ENCODE measurements at regions not wholly inside any gene's neighbourhood (a gene's known extent, or its start where the extent isn't known, plus 50 kb on each side); places are given as distances from the start of the nearest gene placed in this dataset.
"Not testable (repeated sequence)": the region's sequence is repeated elsewhere in the genome, so short reads cannot be mapped to it uniquely, and the experiment has no call there.

DNA sequence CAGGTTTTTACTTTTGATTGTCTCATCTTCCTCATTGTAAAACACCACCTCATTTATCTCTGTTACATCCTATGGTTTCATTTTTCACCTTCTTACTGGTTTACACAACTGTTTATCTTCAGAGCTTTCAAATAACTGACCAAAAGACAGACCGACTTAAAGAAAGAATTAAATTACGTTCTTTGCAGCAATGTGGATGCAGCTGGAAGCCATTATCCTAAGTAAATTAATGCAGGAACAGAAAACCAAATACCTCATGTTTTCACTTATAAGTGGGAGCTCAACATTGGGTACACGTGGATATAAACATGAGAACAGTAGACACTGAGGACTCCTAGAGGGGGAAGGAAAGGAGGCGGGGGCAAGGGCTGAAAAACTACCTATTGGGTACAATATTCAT, 729.0 kb upstream of the USP15 start:
- no peak for DNase-seq

DNA sequence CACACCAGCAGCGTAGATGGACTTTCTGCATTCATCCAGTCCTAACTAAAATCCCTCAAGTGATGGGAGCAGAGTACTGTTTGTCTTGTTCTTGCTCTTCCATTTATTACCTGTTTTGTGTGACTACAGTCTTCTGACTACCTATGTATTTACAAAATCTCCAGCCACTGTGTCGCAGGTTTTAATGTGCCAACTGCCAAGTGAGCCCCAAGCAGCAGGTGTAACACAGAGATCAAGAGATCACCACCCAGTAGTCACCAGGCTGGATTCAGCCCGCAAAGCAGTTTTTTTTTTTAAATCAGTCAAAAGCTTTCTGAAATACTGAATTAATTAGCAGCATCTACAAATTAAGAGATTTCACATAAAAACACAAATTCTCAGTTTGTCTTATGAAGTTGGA, 724.1 kb upstream of the USP15 start:
- DNase-seq = no peak

DNA sequence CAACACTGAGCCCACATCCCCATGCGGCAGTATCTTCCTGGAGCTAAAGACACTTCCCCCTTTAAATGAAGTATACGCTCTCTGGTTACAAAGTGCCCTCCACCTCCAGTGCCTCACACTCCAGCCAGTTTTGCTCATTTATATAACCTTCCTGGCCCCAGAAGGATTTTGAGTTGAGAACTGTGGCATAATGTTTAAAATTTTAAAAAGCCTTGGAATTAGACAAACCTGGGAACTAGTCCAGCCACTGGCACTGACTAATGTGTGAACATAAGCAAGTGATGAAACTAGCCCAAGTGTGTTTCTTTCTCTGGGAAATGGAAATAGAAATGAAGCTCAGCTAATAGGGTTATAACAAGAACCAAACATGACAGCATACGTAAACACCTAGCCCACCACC, 723.7 kb upstream of the USP15 start:
- no peak for DNase-seq

DNA sequence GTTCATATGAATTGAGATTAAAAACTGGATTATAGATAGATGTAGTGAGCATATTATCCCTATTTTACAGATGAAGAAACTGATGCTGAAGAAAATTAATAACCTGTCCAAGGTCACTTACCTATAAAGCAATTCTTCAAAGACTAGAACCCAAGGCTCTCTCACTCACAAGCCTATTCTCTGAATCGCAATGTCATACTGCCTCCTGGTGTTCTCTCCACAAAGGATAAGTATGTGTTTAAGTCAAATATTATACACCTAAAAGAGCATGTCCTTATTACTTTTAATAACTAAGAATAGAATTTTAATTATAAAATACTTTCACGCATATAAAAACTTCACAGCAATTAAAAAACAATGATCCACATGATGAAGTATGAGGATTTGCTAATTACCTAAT, 721.3 kb upstream of the USP15 start:
- DNase-seq = no peak

DNA sequence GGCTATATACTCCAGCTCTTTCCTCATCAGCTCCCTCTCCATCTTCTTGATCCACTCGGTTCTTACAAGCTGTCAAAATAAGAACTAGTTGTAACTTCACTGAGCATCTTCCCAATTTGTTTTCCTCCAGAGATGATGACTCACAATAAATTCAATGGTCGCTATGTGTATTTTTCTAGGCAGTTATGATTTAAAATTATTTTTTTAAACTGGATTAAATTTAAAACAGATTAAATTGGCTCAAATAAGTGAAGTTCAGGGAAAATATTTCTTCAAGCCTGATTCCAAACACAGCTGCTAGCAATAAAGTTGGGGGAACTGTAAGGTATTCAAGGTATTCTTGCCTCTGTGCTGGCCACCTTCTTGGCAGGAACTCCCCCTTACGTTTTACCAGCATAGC, 717.7 kb upstream of the USP15 start:
- no peak for DNase-seq

DNA sequence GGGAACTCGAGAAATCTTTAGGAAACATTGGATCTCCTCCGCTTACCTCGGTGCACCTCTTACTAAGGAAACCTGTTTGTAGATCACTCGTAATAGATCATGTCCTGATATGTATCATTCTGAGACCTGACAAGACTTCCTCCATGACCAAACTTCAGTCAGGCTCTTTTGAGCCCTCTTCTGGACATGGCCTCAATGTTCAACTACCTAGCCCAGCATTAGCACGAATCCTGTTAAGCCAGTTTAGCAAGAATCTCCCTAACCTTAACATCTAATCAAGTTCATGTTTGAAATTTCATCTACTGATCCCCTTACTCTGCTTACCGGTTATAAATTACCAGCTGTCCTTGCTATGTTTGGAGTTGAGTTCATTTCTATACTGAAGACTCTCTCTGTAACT, 713.9 kb upstream of the USP15 start:
- DNase-seq = no peak

DNA sequence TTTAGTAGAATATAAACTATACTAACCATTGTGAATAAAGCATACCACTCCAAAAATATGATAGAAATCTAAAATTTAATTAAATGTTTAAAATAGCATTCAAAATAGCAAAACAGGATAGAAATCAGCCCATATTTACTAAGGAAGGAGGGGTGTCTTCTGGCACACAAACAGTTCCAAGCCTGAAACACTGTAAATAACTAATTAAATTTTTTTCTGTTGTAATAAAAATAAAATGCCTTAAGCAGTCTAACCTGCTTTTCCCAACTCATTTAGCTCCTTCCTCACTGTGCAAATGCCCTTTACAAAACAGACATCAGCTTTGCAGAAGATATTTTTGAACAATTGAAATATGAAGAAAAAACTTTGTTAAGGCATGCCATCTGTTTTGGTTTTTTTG, 707.1 kb upstream of the USP15 start:
- no peak for DNase-seq

DNA sequence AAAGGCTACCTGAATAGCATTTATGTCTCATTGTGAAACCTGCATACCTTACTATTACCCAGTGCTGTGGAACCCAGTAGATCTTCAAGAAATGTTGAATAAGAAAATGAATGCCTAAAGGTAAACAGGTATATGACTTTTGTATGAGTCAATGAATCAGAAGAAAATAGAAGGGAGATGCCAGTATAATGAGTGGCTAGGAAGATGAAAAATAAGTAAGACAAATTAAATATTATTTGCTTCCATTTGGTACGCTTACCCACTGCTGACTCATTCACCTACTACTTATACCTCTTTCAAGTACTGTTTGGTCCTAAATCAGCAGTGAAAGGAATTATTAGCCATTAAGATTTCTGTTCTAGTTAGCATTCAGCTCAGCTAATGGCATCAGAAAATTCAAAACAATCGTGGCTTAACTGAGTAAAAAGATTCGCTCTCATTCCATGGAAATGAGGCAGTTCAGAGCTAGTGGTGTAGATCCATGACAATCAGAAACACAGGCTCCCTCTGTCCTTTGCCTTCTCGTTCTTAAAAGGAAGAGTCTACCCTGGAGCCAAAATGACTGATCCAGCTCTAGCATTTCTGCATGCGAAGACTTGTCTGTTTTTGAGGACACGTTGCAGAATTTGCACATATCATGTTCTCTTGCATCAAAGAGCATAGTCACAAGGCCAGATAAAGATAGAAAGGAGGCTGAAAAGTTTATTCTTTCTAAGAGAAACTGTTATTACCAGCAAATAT, 705.8 kb upstream of the USP15 start:
- no peak for DNase-seq

DNA sequence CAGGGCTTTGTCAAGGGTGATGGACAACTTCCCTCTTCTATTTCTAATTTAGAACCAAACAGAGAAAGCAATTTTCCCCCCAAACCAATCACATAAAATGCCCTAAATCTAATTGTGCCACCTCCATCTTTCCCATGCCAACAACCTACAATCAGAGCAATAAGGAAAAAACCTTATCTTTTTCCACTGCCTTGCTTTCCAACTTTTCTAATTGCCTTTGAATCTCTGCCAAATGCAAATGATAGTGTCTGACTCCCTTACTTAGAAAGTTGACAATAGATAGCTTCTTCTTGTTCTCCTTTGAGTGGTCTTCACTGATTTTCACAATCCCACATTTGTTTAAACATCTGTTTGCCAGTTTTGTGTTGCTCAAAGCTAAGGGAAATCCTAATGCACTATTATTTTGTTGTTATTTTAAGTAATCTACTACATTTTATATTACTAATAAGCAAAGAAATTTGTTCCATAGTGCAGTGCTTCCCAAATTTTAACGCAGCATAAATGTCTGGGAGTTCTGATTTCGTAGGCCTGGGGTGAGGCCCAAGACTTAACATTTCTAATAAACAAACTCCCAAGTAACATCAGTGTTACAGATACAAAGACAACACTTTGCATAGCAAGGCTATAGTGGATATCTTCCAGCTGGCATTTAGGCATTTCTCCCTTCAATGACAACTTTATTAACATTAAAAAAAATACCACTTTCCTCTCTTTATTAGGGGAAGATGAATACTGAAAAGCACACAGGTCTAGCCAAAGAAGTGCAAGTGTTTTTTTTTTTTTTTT, 696.3 kb upstream of the USP15 start:
- no peak for DNase-seq

DNA sequence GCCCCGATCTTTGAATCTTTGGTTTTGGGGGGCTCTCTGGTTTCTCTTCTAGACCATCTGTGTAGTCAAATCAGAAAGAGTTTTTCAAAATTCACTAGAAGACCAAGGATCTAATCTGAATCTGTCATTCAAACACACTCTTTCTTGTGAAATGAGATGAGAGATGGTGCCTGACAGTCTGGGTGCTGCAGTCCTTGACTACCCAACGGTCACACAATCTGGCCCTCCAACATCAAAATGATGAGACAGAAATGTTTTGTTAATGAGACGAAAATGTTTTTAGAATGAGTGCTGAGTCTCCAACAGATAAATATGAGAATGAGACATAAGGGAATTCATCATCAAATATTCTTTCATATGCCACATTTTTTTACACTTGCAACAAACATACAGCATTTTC, 695.7 kb upstream of the USP15 start:
- no peak for DNase-seq

DNA sequence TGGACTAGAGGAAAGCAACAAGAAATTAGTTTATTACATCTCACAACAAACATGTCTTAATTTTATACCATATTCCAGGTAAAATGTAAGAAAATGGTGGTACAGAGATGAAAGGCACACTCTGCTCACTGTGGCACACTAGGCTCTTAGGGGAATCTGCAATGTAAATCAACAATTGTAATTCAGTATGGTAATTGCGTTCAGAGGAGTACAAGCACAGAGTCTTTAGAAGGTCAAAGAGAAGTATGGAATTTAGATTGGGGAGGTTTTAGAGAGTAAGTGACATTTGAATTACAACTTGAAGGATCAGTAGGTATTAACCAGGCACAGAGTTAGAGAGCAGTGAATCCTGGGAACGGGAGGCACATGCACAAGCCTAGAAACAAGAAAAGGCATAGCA, 694.0 kb upstream of the USP15 start:
- no peak for DNase-seq

DNA sequence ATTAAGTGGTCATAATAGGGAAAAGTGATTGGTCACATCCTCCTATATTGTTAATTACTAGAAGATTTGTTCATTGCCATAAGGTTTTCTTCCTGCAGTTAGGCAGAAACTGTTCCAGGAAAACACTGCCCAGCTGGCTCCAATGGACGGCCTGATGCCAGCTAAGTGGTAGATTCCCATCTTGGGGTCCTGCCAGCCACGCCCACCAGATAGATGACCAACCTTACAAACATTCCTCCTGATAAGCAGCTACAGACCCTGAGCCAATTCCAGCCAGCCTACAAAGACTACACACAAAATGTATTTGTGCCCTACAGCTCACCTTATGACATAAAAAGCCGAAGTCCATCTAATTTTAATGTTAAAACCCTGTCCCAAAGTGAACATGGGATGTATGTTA, 685.9 kb upstream of the USP15 start:
- no peak for DNase-seq

DNA sequence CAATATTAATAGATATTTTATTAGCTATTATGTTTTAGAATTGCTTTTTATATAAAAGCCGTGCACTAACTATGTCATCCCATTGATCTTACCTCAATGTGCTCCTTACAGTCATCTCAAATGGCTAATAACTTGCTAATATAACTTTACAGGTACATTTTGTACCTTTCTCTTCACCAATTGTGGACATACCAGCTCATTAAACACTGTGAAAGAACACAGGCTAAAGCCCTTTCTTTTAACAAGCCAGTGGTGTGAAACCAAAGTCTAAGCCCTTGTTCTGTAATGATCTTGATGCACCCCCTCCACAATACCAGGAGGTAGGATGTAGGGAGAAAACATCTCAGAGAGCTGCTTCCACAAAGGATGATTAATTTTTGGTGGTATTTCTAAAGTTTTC, 675.3 kb upstream of the USP15 start:
- DNase-seq = no peak

DNA sequence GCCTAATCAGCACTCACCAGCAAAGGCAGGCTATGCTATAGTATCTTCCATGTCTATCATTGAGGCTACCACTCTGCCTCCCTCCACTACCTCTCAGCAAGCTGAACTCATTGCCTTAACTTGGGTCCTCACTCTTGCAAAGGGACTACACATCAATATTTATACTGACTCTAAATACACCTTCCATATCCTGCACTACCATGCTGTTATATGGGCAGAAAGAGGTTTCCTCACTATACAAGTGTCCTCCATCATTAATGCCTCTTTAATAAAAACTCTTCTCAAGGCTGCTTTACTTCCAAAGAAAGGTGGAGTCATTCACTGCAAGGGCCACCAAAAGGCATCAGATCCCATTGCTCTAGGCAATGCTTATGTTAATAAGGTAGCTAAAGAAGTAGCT, 669.3 kb upstream of the USP15 start:
- DNase-seq = not testable (repeated sequence)

DNA sequence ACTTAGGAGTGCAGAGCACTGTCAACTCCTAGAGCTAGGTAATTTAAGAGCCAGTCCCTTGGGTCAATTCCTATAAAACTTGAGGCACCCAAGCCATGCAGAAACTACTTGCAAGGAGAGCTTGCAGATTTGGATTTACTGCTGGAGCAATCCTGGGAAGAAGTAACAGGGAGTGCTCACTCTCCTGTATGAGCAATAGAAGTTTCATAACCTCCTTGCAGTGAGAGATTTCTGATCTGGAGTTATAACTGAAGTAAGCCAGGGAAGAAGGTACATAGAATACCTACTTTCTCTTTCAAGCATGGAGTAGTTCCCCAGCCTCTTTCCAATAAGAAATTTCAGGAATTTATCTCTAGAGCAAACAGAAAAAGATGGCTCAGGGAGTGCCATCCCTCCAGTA, 650.1 kb upstream of the USP15 start:
- no peak for DNase-seq

DNA sequence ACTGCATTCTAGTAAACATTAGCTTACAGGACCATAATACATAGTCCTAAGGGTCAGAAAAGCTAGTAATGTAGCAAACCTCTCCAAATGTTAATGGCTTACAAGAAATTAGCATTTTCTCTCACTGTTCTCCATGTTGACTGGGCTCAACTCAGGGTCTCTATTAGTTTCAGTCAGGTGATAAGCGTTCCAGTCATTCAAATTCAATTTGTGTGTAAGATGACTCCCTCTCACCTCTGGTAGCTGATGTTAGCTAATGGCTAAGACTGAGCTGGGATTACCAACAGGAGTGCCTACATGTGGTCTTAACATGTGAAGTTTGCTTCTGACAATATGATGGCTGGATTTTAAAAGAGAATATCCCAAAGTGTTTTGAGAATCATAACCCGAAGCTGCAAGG, 630.5 kb upstream of the USP15 start:
- no peak for DNase-seq

DNA sequence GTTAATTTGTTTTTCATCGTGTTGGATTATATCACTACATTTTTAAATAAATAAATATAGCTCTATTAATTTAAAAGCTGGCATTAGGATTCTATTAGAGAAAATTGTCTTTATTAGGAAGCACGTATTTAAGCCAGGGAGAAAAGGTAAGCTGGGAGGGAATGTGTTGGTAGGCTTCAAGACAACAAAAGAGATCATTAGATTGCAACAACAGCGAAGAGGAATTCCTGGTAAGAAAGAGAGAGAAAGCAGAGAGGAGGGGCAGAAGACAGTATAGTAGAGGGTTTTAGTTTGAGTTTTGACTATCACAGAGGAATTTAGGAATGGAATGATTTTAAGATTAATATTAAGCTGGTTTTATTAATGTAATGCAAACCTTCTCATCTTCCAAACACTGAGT, 613.6 kb upstream of the USP15 start:
- no peak for DNase-seq

DNA sequence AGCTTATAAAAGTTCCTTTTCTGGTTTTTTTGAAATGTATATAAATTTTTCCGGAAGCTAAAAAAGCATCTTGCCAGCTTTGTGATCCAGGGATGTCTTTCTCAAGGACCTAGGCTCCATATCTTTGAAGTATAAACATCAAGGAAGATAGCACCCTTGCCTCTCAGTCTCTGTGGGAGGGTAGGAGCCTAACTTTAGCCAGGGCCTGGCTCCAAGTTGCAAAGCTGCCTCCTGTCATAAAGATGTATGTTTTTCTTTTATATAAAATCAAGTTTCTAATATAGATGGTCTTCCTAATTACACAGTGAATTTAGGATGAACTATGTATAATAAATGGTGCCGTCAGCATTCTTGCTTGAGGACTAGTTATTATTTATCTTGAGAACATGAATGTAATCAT, 612.6 kb upstream of the USP15 start:
- DNase-seq = no peak

DNA sequence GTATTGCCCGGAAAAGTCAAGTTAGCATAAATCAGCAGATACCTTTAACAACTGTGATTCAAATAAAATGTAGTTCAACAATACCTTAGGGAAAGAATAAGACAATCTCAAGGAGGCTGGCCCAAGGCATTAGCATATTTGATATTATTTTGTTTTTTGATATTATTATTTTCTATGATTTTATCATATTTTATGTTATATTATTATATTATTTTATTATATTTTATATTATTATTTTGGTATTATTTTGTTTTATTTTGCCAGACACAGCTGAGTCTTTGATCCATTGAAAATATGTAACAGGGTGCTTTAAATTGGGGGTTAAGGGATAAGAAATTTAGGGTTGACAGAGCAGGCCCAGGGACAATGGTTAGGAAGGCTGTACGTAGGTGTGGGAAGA, 607.9 kb upstream of the USP15 start:
- DNase-seq = no peak

DNA sequence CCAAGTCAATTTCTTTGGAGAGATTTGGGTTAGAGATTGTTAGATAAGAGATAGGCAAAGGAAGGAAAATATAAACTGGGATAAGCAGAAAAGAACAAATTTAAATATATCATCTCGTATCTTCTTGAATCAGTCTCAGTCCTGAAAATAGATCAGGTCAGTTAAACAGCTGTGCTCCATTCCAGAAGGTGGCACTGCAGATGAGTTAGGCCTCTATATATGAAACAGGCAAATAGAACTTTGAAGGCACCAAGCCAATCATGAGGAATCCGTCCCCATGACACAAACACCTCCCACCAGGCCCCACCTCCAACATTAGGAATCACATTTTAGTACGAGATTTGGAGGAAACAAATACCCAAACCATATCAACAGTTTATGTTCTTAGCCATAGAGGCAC, 605.5 kb upstream of the USP15 start:
- DNase-seq = no peak

DNA sequence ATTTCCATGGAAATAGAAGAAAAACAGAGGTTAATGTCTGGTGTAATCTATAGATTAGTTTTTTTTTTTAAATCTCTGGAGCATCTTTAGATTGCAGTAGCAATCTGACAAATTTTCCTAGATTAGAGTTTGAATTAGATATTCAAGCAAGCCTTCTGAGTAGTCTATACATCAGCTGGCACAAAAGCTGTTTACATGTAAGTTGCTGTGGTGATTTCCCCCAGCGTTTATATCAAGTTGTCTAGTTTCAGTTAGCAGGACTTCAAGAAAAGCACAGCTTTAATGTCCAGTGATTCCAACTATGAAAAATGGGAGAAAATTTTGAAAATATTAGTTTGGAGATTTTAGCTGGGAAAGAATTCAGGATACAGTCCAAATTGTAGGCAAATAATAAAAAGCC, 605.0 kb upstream of the USP15 start:
- no peak for DNase-seq

DNA sequence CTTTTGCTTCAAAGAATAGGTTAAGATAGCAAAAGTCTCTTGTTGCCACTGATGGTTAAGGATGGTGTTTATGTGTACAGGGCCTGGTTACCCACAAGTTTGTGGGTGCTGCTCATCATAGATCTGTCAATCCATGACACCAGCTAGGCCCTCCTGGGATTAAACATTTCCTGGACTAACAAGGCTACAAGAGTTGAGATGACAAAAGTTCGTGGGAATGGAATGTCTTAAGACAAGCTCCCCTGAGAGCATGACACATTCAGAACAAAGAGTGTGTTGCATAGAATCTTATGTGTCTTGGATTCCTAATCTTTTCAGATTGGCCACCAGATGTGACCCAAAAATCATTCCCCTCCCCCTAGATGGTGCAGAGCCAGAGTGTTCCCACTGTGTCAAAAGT, 592.5 kb upstream of the USP15 start:
- no peak for DNase-seq

DNA sequence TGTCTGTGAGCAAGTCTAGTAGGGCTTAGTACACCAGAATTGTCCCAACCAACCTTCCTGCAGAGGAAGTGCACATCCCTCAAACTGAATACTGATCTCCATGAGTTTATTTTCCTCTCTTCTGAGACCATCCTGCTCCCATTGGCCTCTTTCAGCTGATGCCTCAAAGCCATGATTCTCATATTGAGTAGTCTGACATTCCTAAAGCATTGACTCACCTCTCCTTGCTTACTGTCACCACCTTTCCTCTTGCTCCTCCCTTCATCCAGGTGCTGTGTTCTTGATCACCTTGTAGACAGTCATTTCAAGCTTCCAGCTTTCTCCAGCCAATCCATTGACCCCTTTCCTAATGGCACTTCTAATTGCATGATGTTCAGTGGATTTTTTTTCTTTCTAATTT, 583.7 kb upstream of the USP15 start:
- DNase-seq = no peak

DNA sequence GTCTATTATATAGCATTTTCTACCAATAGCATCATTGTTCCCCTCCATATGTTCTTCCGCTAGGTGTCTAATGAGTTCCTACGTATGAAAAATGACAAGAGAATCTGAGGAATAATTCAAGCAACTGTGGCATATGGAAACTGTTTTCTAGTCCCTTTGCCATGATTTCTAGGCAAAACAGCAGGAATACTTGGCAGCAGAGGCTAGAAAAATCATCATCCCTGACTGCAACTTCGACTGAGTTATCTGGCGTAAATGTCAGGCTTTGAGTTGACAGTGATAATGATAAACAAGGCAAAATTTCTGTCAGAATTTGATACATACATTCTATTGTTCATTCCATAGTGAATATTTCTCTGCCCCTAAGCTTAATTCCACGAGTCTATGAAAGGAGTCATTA, 572.8 kb upstream of the USP15 start:
- no peak for DNase-seq

DNA sequence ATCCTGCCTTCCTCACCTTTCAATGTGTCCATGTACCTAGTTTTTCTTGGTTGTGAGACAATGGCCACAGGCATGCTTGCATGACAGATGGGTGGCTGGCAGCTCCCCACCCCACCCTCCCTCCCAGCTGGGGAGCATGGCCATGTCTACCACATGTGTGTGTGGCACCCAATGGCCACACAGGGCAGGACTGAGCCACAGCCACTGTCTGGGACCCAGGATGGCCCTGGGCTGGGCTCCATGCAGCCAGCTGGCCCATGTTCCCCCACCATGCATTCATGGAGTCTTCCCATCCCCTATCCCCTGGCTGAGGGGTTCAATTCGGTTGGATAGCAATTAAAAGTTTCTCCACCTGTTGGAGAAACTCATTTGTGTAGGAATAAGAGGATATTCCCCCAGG, 566.0 kb upstream of the USP15 start:
- DNase-seq = no peak

Measured in activated CD8-positive, alpha-beta memory T cell treated with anti-CD3 and anti-CD28 coated beads, Interleukin-2, amount 50 U/mL, for 4 hours (primary cell).